ENCODE measurements at regions not wholly inside any gene's neighbourhood (a gene's known extent, or its start where the extent isn't known, plus 50 kb on each side); places are given as distances from the start of the nearest gene placed in this dataset.

- H3K4me3 Mint-ChIP-seq: no peak overlapping the region
- TF ChIP-seq CTCF (IDR thresholded peaks at IDR 0.05): no peak
- no peaks in the 10 kb centered on the region for H3K9me3 Mint-ChIP-seq
- H3K36me3 Mint-ChIP-seq (ENCODE audit: low read depth): no peaks in the 10 kb centered on the region
- no peaks in the 10 kb centered on the region for H3K27me3 Mint-ChIP-seq
- POLR2A ChIA-PET: no interaction called here
- CTCF ChIA-PET: no interaction called here
- H3K27ac Mint-ChIP-seq: no peak overlapping the region
- DNase-seq (no peak), ATAC-seq (ENCODE audit: low read depth) (no peak)
- H3K4me1 Mint-ChIP-seq: no peaks in the 10 kb centered on the region
- intact Hi-C loops (cut with micrococcal nuclease): no loop called here
Observed at GRCh38 chr14:48140804-48141203, 465.4 kb upstream of the MDGA2 start.

- H3K27me3 Mint-ChIP-seq: no peaks in the 10 kb centered on the region
- no peaks in the 10 kb centered on the region for H3K4me1 Mint-ChIP-seq
- DNase-seq (no peak), ATAC-seq (ENCODE audit: low read depth) (no peak)
- intact Hi-C loops (cut with micrococcal nuclease): no loop called here
- no peak overlapping the region for H3K4me3 Mint-ChIP-seq
- no peak for TF ChIP-seq CTCF (IDR thresholded peaks at IDR 0.05)
- CTCF ChIA-PET: no interaction called here
- POLR2A ChIA-PET: no interaction called here
- H3K9me3 Mint-ChIP-seq: peaks cover 2% of the 10 kb centered on the region
- no peaks in the 10 kb centered on the region for H3K36me3 Mint-ChIP-seq (ENCODE audit: low read depth)
- H3K27ac Mint-ChIP-seq: no peak overlapping the region
Observed at GRCh38 chr14:48129472-48129871, 454.1 kb upstream of the MDGA2 start.

- no peaks in the 10 kb centered on the region for H3K4me1 Mint-ChIP-seq
- H3K4me3 Mint-ChIP-seq: no peak overlapping the region
- TF ChIP-seq CTCF (IDR thresholded peaks at IDR 0.05): no peak
- CTCF ChIA-PET: no interaction called here
- no peak for DNase-seq
- POLR2A ChIA-PET: no interaction called here
- H3K27me3 Mint-ChIP-seq: no peaks in the 10 kb centered on the region
- no peak overlapping the region for H3K27ac Mint-ChIP-seq
- peaks cover 2% of the 10 kb centered on the region for H3K9me3 Mint-ChIP-seq
- no peak for ATAC-seq (ENCODE audit: low read depth)
- intact Hi-C loops (cut with micrococcal nuclease): no loop called here
- no peaks in the 10 kb centered on the region for H3K36me3 Mint-ChIP-seq (ENCODE audit: low read depth)
Observed at GRCh38 chr14:48127674-48128073, 452.3 kb upstream of the MDGA2 start.

GRCh38 chr14:48125654-48126053, 450.2 kb upstream of the MDGA2 start:
- intact Hi-C loops (cut with micrococcal nuclease): no loop called here
- no peaks in the 10 kb centered on the region for H3K27me3 Mint-ChIP-seq
- no peaks in the 10 kb centered on the region for H3K4me1 Mint-ChIP-seq
- no peak for DNase-seq
- H3K36me3 Mint-ChIP-seq (ENCODE audit: low read depth): no peaks in the 10 kb centered on the region
- TF ChIP-seq CTCF (IDR thresholded peaks at IDR 0.05): no peak
- H3K27ac Mint-ChIP-seq: no peak overlapping the region
- CTCF ChIA-PET: no interaction called here
- H3K9me3 Mint-ChIP-seq: no peaks in the 10 kb centered on the region
- no peak overlapping the region for H3K4me3 Mint-ChIP-seq
- POLR2A ChIA-PET: interaction anchor here (0.7 kb wide), 1 partner anchor 8 kb away, joined by 3 read pairs; no protein-coding TSS in a partner anchor
- ATAC-seq (ENCODE audit: low read depth): no peak

GRCh38 chr14:48113713-48114112, 438.3 kb upstream of the MDGA2 start:
- intact Hi-C loops (cut with micrococcal nuclease): no loop called here
- H3K27me3 Mint-ChIP-seq: no peaks in the 10 kb centered on the region
- no peak overlapping the region for H3K27ac Mint-ChIP-seq
- DNase-seq (no peak), ATAC-seq (ENCODE audit: low read depth) (no peak)
- CTCF ChIA-PET: no interaction called here
- H3K4me3 Mint-ChIP-seq: no peak overlapping the region
- TF ChIP-seq CTCF (IDR thresholded peaks at IDR 0.05): no peak
- H3K9me3 Mint-ChIP-seq: no peaks in the 10 kb centered on the region
- no peaks in the 10 kb centered on the region for H3K4me1 Mint-ChIP-seq
- no peaks in the 10 kb centered on the region for H3K36me3 Mint-ChIP-seq (ENCODE audit: low read depth)
- POLR2A ChIA-PET: no interaction called here
